ENCODE measurements at regions not wholly inside any gene's neighbourhood (a gene's known extent, or its start where the extent isn't known, plus 50 kb on each side); places are given as distances from the start of the nearest gene placed in this dataset.

GRCh38 chr7:116417593-116418345 lies 81.8 kb upstream of the CAV2 start (continued):
- TF ChIP-seq, protein P1, sequence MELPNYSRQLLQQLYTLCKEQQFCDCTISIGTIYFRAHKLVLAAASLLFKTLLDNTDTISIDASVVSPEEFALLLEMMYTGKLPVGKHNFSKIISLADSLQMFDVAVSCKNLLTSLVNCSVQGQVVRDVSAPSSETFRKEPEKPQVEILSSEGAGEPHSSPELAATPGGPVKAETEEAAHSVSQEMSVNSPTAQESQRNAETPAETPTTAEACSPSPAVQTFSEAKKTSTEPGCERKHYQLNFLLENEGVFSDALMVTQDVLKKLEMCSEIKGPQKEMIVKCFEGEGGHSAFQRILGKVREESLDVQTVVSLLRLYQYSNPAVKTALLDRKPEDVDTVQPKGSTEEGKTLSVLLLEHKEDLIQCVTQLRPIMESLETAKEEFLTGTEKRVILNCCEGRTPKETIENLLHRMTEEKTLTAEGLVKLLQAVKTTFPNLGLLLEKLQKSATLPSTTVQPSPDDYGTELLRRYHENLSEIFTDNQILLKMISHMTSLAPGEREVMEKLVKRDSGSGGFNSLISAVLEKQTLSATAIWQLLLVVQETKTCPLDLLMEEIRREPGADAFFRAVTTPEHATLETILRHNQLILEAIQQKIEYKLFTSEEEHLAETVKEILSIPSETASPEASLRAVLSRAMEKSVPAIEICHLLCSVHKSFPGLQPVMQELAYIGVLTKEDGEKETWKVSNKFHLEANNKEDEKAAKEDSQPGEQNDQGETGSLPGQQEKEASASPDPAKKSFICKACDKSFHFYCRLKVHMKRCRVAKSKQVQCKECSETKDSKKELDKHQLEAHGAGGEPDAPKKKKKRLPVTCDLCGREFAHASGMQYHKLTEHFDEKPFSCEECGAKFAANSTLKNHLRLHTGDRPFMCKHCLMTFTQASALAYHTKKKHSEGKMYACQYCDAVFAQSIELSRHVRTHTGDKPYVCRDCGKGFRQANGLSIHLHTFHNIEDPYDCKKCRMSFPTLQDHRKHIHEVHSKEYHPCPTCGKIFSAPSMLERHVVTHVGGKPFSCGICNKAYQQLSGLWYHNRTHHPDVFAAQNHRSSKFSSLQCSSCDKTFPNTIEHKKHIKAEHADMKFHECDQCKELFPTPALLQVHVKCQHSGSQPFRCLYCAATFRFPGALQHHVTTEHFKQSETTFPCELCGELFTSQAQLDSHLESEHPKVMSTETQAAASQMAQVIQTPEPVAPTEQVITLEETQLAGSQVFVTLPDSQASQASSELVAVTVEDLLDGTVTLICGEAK (IDR thresholded peaks at IDR 0.05), result peak; percentile 59; the same call in 1 of the 2 replicates
- TF ChIP-seq, protein P1 (CRISPR knock-in tag; IDR thresholded peaks at IDR 0.05), result no peak
- TF ChIP-seq TAL1 (IDR thresholded peaks at IDR 0.05) (peak; percentile 47), RNF219 (CRISPR knock-in tag; IDR thresholded peaks at IDR 0.05) (no peak), FOXK2 (conservative IDR thresholded peaks at IDR 0.05 in 1 of 2, IDR thresholded peaks at IDR 0.05 in 1 of 2; ENCODE audit: low read depth in 2 of 2) (peak; percentile 69 to 77; a peak in 3 of 4 replicates), ETV5 (CRISPR knock-in tag; IDR thresholded peaks at IDR 0.05; ENCODE audit: low read depth) (no peak), NFRKB (IDR thresholded peaks at IDR 0.05; ENCODE audit: low read depth) (no peak), HBP1 (CRISPR knock-in tag; IDR thresholded peaks at IDR 0.05) (peak; percentile 87; the same call in 1 of the 2 replicates), ERF (CRISPR knock-in tag; IDR thresholded peaks at IDR 0.05) (0 out of 2 replicates have a peak, but pooled peaks have one; percentile 24), CXXC5 (CRISPR knock-in tag; IDR thresholded peaks at IDR 0.05) (peak; percentile 34; the same call in 1 of the 2 replicates), CBX3 (IDR thresholded peaks at IDR 0.05; ENCODE audit: borderline replicate concordance in 1 of 2, low read length in 2 of 2) (peak in 1 of 2 experiments; percentile 17; a peak in 1 of 3 replicates), RCOR1 (IDR thresholded peaks at IDR 0.05; ENCODE audit: borderline replicate concordance in 1 of 2, low read depth in 2 of 2, low read length in 2 of 2) (peak in 1 of 2 experiments; percentile 82; a peak in 2 of 4 replicates), FOXA1 (IDR thresholded peaks at IDR 0.05; ENCODE audit: borderline replicate concordance) (no peak), TGIF2 (CRISPR knock-in tag; IDR thresholded peaks at IDR 0.05) (no peak), CHD2 (IDR thresholded peaks at IDR 0.05; ENCODE audit: low read depth, low read length) (no peak), ESRRA (IDR thresholded peaks at IDR 0.05; ENCODE audit: borderline replicate concordance, low read depth) (no peak)

Data from K562 (cell line).